ENCODE measurements at regions not wholly inside any gene's neighbourhood (a gene's known extent, or its start where the extent isn't known, plus 50 kb on each side); places are given as distances from the start of the nearest gene placed in this dataset.
A peak's percentile ranks its signal among the peaks of the same experiment; 100 is the strongest.
"Not testable (repeated sequence)": the region's sequence is repeated elsewhere in the genome, so short reads cannot be mapped to it uniquely, and the experiment has no call there.

DNA sequence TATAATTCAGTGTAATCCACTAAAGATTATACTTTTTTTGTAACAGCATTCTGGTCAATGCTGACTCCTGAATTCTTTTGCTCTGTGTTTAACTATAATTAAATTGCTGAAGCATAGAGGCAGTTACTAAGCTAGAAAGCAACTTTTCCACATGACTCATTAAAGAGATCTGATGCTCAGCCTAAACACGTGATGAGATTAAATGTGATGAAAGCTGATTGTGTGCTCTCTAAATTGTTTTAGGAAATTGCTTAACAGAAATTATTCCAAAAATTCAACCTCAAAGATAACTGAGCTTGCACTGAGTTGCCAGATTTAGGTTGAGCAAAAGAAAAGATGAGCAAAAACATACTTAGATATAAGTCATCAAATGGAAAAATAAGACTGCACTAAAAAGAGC lies 1033.6 kb downstream of the FAM181B start:
- no peak for DNase-seq

GRCh38 chr11:81687057-81687456 lies 1046.6 kb downstream of the FAM181B start:
- no peak for DNase-seq

- no peak for DNase-seq
Measured at GRCh38 chr11:81674211-81674610, 1059.5 kb downstream of the FAM181B start.

DNA sequence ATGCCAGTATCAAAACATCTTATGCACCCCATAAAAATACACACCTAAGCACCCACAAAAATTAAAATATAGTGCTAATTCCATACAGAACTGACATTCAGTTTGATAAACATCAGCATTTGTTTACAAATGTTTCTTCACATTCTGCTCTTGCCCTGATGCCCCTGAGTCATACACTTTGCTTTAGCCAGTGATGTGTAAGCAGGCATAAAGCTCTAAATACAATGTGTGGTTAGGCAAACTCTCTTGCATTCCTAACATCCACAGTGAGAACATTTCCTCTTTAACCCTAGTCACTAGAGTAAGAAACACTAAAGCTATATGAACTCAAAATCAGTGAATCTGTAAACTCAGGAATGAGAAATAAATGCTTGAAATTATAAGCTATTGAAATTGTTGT lies 1060.7 kb downstream of the FAM181B start:
- no peak for DNase-seq

- no peak for DNase-seq
Measured at GRCh38 chr11:81669935-81670543, 1063.6 kb downstream of the FAM181B start.

- no peak for DNase-seq
Measured at GRCh38 chr11:81658722-81659121, 1074.9 kb downstream of the FAM181B start.

DNA sequence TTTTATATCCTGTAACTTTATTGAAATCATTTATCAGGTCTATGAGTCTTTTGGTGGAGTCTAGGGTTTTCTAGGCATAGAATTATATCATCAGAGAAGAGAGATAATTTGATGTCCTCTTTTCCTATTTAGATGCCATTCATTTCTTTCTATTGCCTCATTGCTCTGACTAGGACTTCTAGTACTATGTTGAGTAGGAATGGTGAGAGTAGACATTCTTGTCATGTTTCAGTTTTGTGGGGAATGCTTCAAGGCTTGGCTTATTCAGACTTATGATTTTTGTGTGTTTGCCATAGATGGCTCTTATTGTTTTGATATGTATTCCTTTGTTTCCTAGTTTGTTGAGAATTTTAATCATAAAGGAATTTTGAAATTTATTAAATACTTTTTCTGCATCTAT lies 1078.3 kb downstream of the FAM181B start:
- DNase-seq = no peak

DNA sequence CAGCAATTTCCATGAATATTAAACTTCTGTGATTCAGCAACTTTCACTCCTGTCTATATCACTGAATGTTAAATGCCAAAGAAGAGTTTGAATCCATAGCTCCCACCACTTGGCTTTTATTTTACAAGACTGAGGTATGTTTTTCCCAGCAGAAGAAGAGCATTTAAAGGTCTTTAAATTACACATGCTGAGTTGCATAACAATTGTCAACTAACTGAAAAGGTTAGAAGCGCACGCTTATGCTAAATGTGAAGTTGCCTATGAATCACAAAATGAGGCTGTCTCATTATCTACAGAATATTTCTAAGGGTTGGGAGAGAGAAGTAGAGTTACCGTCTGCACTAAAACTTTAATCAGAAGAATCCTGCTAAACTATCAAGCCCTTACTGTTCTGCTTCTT lies 1086.3 kb downstream of the FAM181B start:
- DNase-seq = no peak

DNA sequence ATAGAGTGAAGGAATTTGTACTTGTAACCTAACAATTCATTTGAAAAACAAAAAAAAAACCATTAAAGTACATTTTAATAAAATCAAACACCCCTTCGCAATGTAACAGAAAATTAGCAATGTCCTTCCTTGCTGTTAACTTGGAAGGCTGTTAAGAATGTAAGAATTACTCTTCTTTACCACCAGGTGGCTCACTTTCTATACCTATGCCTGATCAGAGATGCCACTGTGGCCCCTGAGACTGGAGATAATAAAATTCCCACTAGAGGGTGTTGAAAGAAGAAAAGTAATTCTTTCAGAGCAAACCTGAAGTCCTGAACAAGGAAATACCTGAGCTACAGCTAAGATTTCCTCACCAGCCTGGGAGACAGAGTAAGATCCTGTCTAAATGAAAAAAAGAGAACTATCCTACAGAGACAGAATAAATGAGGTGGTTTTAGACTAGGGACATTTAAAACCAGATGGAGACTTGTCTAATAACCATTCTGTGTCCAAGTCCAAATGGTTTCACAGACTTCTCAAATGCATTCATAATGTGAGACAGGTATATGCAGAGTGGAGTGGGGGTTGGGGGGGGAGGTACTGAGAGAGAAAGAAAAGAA lies 1089.3 kb downstream of the FAM181B start:
- DNase-seq = peak in 1 of 2 donors; percentile 40

- DNase-seq = no peak
Measured at GRCh38 chr11:81634483-81634882, 1099.2 kb downstream of the FAM181B start.

- no peak for DNase-seq
Measured at GRCh38 chr11:81602508-81602907, 1131.2 kb downstream of the FAM181B start.

- DNase-seq = no peak
Measured at GRCh38 chr11:81596704-81597103, 1137.0 kb downstream of the FAM181B start.

DNA sequence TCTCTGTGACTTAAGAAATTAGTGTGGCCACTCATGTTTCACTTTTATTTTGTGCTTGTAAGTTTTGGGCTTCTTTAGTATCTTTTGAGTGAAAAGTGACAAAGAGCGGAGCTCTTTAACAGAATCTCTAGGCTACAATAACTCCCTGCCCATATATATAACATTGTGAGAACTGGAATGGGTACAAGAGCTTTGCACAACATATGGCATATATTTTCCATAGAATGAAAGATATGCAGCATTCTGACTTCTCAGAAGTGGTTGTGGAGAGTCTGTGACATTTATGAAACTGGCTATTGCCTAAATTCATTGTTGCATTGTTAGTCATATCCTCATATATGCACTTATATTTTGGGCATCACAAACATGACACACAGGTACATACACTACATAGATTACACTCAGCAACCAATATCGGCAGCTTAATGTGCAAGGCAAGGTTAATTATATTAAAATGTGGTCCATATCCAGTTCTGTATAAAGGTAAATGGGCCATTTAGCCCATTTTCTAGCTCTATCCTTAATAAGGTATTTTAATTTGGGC lies 1148.2 kb downstream of the FAM181B start:
- DNase-seq = no peak

GRCh38 chr11:81579339-81579738 lies 1154.3 kb downstream of the FAM181B start:
- DNase-seq = no peak

DNA sequence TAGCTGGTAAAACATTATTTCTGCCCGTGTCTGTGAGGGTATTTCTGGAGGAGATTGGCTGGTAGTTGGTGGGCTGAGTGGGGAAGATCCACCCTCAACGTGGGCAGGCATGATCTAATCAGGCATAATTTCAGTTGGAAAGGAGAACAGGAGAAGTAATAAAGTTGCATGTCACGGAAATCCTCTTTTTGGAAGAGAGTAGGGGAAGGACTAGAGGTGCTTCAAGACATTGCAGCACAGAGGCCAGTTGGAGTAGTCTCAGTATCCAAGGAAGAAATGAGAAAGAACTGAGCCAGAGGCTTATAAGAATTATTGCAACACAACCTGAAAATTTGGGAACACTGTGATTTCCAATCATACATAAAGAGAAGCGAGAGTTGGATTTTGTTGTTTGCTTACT lies 1155.1 kb downstream of the FAM181B start:
- no peak for DNase-seq

- DNase-seq = no peak
Measured at GRCh38 chr11:81574301-81574700, 1159.4 kb downstream of the FAM181B start.

GRCh38 chr11:81573367-81573766 lies 1160.3 kb downstream of the FAM181B start:
- DNase-seq = no peak

DNA sequence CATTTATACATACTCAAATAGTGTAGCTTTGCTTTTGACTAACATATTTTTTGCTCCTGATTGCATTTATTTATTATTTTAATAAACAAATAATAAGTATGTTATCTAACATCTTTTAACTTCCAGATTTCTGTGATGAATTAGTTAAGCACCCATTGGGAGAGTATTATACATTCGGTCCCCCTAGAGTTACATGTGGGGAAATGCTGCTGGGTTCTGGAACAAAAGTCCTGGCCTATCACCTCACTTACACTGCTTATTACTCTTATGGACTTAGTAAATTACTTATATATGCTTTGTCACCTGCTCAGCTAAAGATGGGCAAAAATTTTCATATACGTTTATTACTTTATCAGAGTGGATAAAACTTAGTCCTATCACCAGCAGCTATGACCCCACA lies 1163.0 kb downstream of the FAM181B start:
- no peak for DNase-seq

GRCh38 chr11:81569999-81570398 lies 1163.7 kb downstream of the FAM181B start:
- no peak for DNase-seq

GRCh38 chr11:81568918-81569317 lies 1164.7 kb downstream of the FAM181B start:
- no peak for DNase-seq

DNA sequence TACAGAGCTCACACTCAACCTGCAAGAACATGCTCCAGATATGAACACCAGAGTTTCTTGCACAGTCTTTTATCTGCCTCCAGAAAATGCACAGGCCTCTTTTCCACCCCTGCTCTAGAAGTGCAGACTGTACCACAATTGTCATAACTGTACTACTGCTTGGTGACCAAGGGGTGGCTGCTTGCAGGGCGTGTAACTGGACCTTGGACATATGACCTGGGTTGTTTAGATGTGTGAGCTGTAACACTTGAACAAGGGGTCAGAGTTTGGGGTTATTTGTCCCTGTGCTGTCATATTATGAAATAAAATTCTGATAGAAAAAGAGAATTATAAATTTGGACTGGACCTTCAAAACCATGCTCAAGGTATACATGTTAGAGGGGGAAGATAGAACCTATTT lies 1185.5 kb downstream of the FAM181B start:
- no peak for DNase-seq

DNA sequence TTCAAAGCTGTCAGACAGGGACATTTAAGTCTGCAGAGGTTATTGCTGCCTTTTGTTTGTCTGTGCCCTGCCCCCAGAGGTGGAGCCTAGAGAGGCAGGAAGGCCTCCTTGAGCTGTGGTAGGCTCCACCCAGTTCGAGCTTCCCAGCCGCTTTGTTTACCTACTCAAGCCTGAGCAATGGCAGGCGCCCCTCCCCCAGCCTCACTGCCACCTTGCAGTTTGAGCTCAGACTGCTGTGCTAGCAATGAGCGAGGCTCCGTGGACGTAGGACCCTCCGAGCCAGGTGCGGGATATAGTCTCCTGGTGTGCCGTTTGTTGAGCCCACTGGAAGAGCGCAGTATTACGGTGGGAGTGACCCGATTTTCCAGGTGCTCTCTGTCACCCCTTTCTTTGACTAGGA lies 1193.9 kb downstream of the FAM181B start:
- DNase-seq = not testable (repeated sequence)

GRCh38 chr11:81515566-81515965 lies 1218.1 kb downstream of the FAM181B start:
- DNase-seq = no peak

DNA sequence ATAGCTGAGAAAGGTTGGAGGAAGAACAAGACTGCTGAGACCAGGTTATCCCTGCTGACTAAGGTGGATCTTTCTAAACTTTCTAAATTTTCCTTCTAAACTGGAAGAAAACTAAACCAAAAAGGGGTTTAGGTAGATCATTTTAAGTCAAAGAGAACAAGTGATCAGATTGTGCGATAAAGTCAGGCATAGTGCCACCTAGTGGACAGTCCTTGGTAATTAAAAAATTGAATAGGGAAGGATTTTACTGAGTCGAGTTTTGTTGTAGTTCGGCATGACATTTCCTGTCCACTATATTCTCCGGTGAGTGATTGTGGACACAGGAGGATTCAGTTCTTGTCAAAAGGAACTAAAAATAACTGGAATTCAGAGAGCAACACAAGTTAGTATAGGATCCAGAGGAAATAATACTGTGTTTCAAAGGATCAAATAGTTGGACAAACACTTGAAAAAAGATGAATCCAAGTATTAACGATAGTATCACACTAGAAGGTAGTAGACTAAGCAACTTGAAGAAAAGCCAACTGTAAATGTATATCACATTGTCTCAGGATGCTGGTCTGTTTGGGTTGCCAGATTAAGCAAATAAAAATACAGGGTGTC lies 1236.4 kb downstream of the FAM181B start:
- peak in 1 of 2 donors; percentile 20 for DNase-seq

All from CD4-positive, alpha-beta T cell treated with Interleukin-4 for 1 hour (primary cell).